OCI-LY1 (cell line): ENCODE measurements at regions not wholly inside any gene's neighbourhood (a gene's known extent, or its start where the extent isn't known, plus 50 kb on each side); places are given as distances from the start of the nearest gene placed in this dataset.

Source experiments
- CTCF ChIP-seq: fragments of 200-600 bp; sonication (generic), shearing (Covaris generic); IDR thresholded peaks from 2 replicates; pipeline ENCODE4 v1.5.1; 2017; ENCODE audit warnings: mild to moderate bottlenecking, antibody characterized with exemption, low read length, moderate library complexity, mixed read lengths
- EZH2 ChIP-seq: fragments of 200-600 bp; sonication (generic), shearing (Covaris generic); IDR thresholded peaks from 2 replicates; pipeline ENCODE4 v1.8.0; 2017; ENCODE audit warnings: borderline replicate concordance, mixed run types, mild to moderate bottlenecking, antibody characterized with exemption, low read length, moderate library complexity, mixed read lengths

- TF ChIP-seq CTCF (no peak), EZH2 (no peak)
Measured at GRCh38 chr11:110828086-110828485, 115.8 kb upstream of the ARHGAP20 start.
